Spinal cord (tissue), 9 donors: ENCODE measurements at regions not wholly inside any gene's neighbourhood (a gene's known extent, or its start where the extent isn't known, plus 50 kb on each side); places are given as distances from the start of the nearest gene placed in this dataset.
A peak's percentile ranks its signal among the peaks of the same experiment; 100 is the strongest.

Experiments
- DNase-seq, 6 donors: peaks; one replicate each; pipeline versions ENCODE4 v3.0.0 to v3.0.0-alpha.2; 2013 to 2015; ENCODE audit warnings: low spot score in 6 of 6, low read depth in 4 of 6
- H3K27ac ChIP-seq: one replicate; pipeline ENCODE4 v1.5.1; 2013; ENCODE audit warnings: low read depth, low read length, control low read depth
- H3K27me3 ChIP-seq: one replicate; pipeline ENCODE4 v1.6.1; 2013; ENCODE audit warnings: low read length; ENCODE audit not compliant: control insufficient read depth, insufficient read depth
- H3K36me3 ChIP-seq: one replicate; pipeline ENCODE4 v1.6.1; 2013; ENCODE audit warnings: low read length; ENCODE audit not compliant: control insufficient read depth, insufficient read depth
- H3K4me1 ChIP-seq: one replicate; pipeline ENCODE4 v1.6.1; 2013; ENCODE audit warnings: low read length; ENCODE audit not compliant: control insufficient read depth, insufficient read depth
- H3K4me3 ChIP-seq: one replicate; pipeline ENCODE4 v1.5.1; 2013; ENCODE audit warnings: low read depth, low read length, control low read depth
- H3K9me3 ChIP-seq: one replicate; pipeline ENCODE4 v1.6.1; 2013; ENCODE audit warnings: low read length; ENCODE audit not compliant: control insufficient read depth, insufficient read depth
- whole genome bisulfite sequencing: methylation state at CpG from one replicate; pipeline ENCODE4 v1.1.5; 2013; ENCODE audit warnings: missing lambda C conversion rate; ENCODE audit not compliant: insufficient coverage; 5-methylcytosine and 5-hydroxymethylcytosine counted together
- donor health status: healthy.

DNA sequence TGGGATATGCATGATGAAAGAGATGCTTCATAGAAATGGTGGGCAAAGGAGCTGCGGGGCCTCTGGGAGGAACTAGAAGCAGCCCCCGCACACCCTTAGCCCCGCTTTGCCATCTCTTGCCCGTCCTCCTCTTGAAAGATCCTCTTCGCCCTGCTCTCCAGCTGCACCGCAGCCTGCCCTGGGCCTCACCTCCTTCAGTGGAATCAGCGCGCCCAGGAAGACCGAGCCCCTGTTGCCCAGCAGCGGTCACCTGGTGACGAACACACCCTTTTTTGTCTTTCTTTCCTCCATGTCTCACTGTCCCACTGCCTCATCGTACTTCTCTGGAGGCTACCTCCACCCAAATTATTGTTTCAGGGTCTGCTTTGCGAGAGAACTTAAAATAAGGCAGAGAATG, 807.6 kb downstream of the UQCRFS1 start:
- no peak overlapping the region for H3K4me3 ChIP-seq

DNA sequence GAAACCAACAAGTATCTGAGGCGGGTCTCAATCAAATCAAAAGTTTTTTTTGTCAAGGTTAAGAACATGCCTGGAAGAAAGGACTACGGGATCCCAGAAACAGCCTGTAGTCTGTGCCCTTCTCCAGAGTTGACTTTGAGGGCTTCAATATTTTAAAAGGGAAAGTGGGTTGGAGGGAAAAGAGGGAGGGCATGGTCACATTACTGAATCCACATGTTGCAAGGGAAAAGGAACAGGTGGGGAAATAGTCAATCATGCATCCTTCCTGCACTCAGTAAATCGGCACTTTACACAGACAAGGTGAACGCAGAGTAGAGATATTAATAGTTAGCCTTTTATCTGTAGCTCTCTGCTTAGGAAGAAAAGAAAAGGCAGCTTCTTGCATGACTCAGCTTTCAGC, 808.5 kb downstream of the UQCRFS1 start:
- Histone ChIP-seq H3K36me3 (no peaks in the 10 kb centered on the region), H3K27me3 (no peaks in the 10 kb centered on the region), H3K4me1 (peaks cover 12% of the 10 kb centered on the region), H3K27ac (no peak overlapping the region), H3K4me3 (no peak overlapping the region), H3K9me3 (no peaks in the 10 kb centered on the region)
- DNase-seq = no peak
- 73% methylated on average over 3 of the region's 4 CpGs for WGBS

More for the DNA sequence above, 807.6 kb downstream of the UQCRFS1 start:
- 61% methylated on average over 11 of the region's 13 CpGs for WGBS
- no peak for DNase-seq
- Histone ChIP-seq H3K9me3 (no peaks in the 10 kb centered on the region), H3K27me3 (no peaks in the 10 kb centered on the region), H3K4me1 (peaks cover 10% of the 10 kb centered on the region), H3K36me3 (no peaks in the 10 kb centered on the region), H3K27ac (no peak overlapping the region)

DNA sequence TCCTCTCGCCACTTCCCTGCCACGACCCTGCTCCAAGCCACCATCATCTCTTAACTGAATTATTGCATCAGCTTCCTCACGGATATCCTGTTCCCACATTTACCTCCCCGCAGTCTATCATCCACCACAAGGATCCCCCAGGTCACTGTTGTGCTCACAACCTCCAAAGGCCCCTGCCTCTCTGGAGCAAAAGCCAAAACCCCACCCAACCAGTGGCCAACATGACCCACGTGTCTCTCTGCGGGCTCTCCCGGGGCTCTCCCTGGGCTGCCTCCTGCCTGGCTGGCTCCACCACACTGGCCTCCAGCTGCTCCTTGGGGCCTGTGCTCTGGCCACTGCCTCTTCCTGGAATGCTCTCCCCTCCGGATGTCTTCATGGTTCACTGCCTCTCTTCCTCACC, 809.3 kb downstream of the UQCRFS1 start:
- peaks cover 12% of the 10 kb centered on the region for H3K4me1 ChIP-seq
- no peak overlapping the region for H3K27ac ChIP-seq
- H3K9me3 ChIP-seq = no peaks in the 10 kb centered on the region

DNA sequence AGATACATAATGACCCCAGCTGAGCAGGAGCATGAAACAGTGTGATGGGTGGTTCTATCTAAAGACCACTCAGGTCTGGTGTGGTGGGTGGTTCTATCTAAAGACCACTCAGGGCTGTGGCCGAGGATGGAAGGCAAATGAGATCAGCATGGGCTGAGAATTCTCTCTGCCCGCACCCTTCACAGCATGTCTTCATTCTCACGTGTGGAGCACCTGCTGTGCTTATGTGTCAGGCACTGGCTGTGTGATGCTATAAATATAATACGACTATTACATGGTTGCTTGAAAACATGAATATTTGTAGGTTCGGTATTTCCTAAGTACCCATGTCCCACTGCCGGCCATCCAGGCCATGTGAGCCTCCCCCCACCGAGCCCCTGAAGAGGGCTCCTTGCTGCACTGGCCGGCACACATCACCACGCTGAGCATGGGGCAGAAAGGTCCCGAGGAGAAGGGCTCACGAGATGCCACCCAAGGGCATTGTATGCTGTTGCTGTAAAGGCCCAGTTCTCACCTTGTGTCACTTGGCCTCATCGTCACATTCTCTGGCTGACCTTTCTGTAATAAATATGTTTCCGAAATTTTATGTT, 810.2 kb downstream of the UQCRFS1 start:
- Histone ChIP-seq H3K9me3 (no peaks in the 10 kb centered on the region), H3K36me3 (no peaks in the 10 kb centered on the region), H3K4me3 (no peak overlapping the region), H3K27ac (no peak overlapping the region), H3K27me3 (no peaks in the 10 kb centered on the region), H3K4me1 (peaks cover 12% of the 10 kb centered on the region)
- WGBS = 90% methylated on average over 8 of the region's 13 CpGs
- no peak for DNase-seq

More for the DNA sequence above, 809.3 kb downstream of the UQCRFS1 start:
- Histone ChIP-seq H3K27me3 (no peaks in the 10 kb centered on the region), H3K36me3 (no peaks in the 10 kb centered on the region), H3K4me3 (no peak overlapping the region)
- 77% methylated on average over 8 of the region's 8 CpGs for WGBS
- DNase-seq = no peak

DNA sequence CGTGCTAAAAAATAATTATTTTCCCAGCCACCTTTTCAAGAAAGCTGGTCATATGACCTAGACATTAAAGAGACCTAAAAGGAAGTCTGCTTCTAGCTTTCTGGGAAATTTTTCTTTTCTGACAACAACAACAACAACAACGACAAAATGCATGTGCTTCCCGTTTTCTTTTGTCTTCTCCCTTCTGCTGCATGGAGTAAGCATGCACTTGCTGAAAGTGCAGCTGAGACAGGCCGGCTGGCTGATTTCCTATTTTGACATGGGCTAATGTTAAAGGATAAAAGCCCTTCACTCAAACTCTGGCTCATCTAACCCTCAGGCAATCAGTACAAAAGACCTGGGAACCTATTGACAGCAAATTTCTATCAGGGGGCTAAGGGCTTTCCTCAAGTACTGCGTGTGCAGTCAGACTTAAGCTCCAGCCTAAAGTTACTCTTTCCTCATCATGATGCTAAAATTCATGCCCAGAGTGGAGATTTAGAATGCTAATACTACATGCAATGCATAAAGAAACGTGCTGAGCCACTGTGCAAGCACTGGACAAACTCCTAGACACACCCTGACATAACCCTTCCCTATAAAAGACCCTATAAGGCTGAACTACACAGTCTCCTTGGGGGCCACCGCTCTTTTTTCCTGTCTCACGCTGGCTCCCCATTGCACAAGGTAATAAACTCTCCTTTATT, 811.1 kb downstream of the UQCRFS1 start:
- Histone ChIP-seq H3K36me3 (no peaks in the 10 kb centered on the region), H3K4me3 (no peak overlapping the region), H3K27ac (no peak overlapping the region), H3K9me3 (no peaks in the 10 kb centered on the region), H3K27me3 (no peaks in the 10 kb centered on the region), H3K4me1 (peaks cover 12% of the 10 kb centered on the region)
- DNase-seq = peak in 1 of 6 donors; percentile 30
- 39% methylated on average over 6 of the region's 8 CpGs for WGBS

DNA sequence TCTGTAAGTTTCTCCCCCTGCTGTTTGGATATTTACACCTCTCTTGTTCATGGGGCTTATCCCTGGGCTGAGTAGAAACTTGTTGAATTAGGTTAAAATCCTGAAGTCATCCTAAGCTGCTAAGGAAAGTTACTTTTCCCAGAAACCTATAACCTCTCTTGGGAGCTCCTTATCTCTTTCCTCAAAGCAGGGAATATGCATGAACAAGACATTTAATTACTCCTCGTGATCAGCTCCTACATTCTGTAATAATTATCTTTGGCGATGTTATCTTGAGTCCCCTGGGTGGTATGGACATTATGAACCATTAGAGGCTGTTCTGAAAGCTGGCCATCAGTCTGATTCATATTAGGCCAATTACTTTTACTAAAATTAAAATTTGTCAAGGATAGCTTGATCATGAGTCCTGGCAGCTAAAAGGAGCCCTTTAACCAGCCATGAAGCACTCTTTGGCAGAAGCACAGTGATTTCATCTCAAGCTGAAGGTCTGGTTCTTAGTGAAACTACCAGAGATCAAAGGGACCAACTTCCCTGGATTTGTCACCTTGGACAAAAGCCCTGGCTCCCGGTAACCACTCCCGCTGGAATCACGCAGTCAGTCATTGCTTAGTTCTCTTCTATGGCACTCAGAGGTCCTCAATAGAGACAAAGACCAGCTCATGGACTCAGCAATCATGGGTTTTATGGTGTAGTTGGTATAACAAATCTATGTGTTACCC, 811.8 kb downstream of the UQCRFS1 start:
- Histone ChIP-seq H3K27me3 (no peaks in the 10 kb centered on the region), H3K9me3 (no peaks in the 10 kb centered on the region), H3K27ac (no peak overlapping the region), H3K36me3 (no peaks in the 10 kb centered on the region), H3K4me3 (no peak overlapping the region), H3K4me1 (peaks cover 12% of the 10 kb centered on the region)
- 34% methylated on average over 3 of the region's 5 CpGs for WGBS
- DNase-seq = peak in 2 of 6 donors; percentile 17 to 20

DNA sequence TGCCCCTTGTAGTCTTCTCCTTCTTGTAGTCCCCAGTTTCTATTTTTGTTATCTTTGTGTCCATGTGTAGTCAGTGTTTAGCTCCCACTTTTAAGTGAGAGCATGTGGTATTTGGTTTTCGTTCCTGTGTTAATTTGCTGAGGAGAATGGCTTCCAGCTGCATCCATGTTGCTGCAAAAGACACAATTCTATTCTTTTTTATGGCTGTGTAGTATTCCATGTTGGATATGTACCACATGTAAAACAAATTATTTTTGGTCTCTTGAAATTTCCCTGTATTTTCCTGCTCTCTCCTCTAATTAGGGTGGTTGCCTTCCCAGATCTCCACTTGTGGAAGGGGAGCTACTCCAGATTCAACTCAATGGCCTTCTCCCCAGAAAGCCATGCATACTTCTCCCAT, 813.8 kb downstream of the UQCRFS1 start:
- no peak for DNase-seq
- Histone ChIP-seq H3K27me3 (no peaks in the 10 kb centered on the region), H3K4me3 (no peak overlapping the region), H3K27ac (no peak overlapping the region), H3K9me3 (no peaks in the 10 kb centered on the region), H3K36me3 (no peaks in the 10 kb centered on the region), H3K4me1 (peaks cover 4% of the 10 kb centered on the region)
- WGBS = no CpG with 5 or more reads among the region's 1 CpG

DNA sequence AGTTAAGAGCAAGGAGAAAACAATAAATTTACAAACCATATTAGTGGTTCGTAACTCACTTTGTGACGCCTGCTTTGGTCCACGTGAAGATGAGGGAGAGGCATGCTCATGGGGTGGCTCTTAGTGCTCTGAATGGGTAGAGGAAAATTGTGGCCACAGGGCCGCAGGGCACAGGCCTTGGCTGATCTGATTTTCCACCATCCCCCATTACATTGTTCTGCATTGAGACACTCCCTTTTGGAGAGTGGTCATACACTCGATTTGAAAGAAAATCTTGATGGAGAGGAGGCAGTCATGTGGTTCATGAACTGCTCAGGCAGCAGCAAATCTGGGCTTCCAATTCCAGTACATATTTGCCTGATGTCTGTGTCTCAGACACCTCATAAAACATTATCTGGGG, 815.2 kb downstream of the UQCRFS1 start:
- Histone ChIP-seq H3K36me3 (no peaks in the 10 kb centered on the region), H3K27me3 (no peaks in the 10 kb centered on the region), H3K4me3 (no peak overlapping the region), H3K27ac (no peak overlapping the region), H3K9me3 (no peaks in the 10 kb centered on the region), H3K4me1 (peaks cover 4% of the 10 kb centered on the region)
- no peak for DNase-seq
- WGBS = no CpG with 5 or more reads among the region's 5 CpGs

DNA sequence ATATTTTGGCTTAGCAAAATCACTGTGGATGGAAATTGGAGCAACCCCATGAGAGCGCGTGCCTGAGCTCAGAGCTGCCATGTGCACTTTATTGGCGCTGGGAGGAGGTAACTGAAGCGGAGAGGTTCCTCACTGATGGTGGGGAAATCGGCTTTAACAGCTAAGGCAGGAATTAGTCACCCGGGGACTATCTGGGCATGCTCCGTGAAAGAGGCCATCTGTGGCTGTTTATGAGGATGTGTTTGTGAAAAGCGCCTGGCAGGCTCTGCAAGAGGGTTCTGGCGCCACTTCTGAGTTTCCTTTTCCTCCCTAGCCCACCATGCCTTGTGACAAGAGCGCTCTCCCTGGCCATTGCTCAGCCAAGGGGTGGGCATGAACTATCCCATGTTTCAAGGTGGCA, 815.6 kb downstream of the UQCRFS1 start:
- H3K4me1 ChIP-seq = peaks cover 4% of the 10 kb centered on the region
- H3K4me3 ChIP-seq = no peak overlapping the region
- 70% methylated on average over 6 of the region's 10 CpGs for WGBS

More for the DNA sequence above, 815.6 kb downstream of the UQCRFS1 start:
- peak in 3 of 6 donors; percentile 26 to 91 (median 72) for DNase-seq
- no peak overlapping the region for H3K27ac ChIP-seq
- H3K9me3 ChIP-seq = no peaks in the 10 kb centered on the region
- no peaks in the 10 kb centered on the region for H3K27me3 ChIP-seq
- no peaks in the 10 kb centered on the region for H3K36me3 ChIP-seq
